ENCODE measurements at regions not wholly inside any gene's neighbourhood (a gene's known extent, or its start where the extent isn't known, plus 50 kb on each side); places are given as distances from the start of the nearest gene placed in this dataset.

DNA sequence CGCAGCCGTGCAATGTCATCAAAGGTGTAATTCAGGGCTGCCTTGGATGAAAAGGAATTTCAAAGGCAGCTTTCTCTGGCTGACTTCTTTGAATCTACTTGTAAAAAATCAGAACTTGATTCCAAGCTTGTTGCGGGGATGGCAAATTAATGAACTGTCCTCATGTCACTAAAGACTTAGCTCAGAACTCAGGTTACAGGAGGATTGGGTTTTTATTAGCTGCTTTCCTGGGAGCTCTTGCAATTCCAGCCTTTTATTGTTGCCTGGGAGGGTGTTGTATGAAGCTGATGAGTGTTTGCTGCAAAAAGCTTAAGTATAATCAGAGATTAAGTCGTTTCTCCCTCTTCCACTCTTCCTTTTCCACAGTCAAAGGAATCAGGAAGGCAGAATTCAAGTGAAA, 113.0 kb upstream of the CDH4 start:
- H4K5ac ChIP-seq (ENCODE audit: insufficient read length, low read depth, low read length): no peak overlapping the region
- H3K4me1 ChIP-seq (replicated peaks in 1 of 4; ENCODE audit: control insufficient read depth in 3 of 4, insufficient read depth in 4 of 4, low read length in 3 of 4): no peaks in the 10 kb centered on the region
- no peak overlapping the region for H3K9ac ChIP-seq (replicated peaks in 1 of 4; ENCODE audit: extremely low read depth in 1 of 4, low read depth in 3 of 4, low read length in 3 of 4)
- H2BK12ac ChIP-seq (ENCODE audit: low read depth, low read length): no peak overlapping the region
- H3K18ac ChIP-seq (ENCODE audit: extremely low read depth, low read length): no peak overlapping the region
- no peak overlapping the region for H3K27ac ChIP-seq (ENCODE audit: low read depth, low read length)
- H2AFZ ChIP-seq (ENCODE audit: low read length): no peak overlapping the region
- H2BK5ac ChIP-seq (ENCODE audit: low read depth, low read length): no peak overlapping the region
- no peak overlapping the region for H2BK20ac ChIP-seq (ENCODE audit: low read length)
- no peak overlapping the region for H3K4me2 ChIP-seq (ENCODE audit: insufficient read depth in 1 of 2, low read depth in 2 of 2, low read length in 2 of 2)
- H3K36me3 ChIP-seq (ENCODE audit: control insufficient read depth in 2 of 4, insufficient read depth in 4 of 4, low read length in 3 of 4): no peaks in the 10 kb centered on the region
- no peak overlapping the region for H3K56ac ChIP-seq (replicated peaks; ENCODE audit: insufficient read length, low read depth, low read length)
- no peak overlapping the region for H3K23ac ChIP-seq (ENCODE audit: insufficient read length)
- H3K23me2 ChIP-seq (ENCODE audit: low read depth, low read length): no peaks in the 10 kb centered on the region
- no peak overlapping the region for H3K14ac ChIP-seq (ENCODE audit: insufficient read length)
- peaks cover 0 to 16% (median 12%) of the 10 kb centered on the region in 4 experiments; a peak in 4 of 7 replicates for H3K27me3 ChIP-seq (replicated peaks in 1 of 4; ENCODE audit: control insufficient read depth in 3 of 4, extremely low read depth in 1 of 4, insufficient read depth in 3 of 4, low read length in 3 of 4)
- 85% methylated on average over 4 of the region's 4 CpGs; no CpG with 5 or more reads in 1 of the 2 experiments for WGBS, 2 experiments (ENCODE audit: extremely low coverage in 1 of 2, insufficient coverage in 1 of 2, insufficient read length in 1 of 2, insufficient replicate concordance in 2 of 2, low coverage in 1 of 2, low lambda C conversion rate in 2 of 2, missing lambda C conversion rate in 1 of 2)
- H2AK5ac ChIP-seq (ENCODE audit: low read depth, low read length): no peak overlapping the region
- DNase-seq (ENCODE audit: low read depth in 1 of 2, low spot score in 2 of 2) (no peak), FAIRE-seq (no peak)
- CTCF ChIA-PET (ENCODE audit: partially characterized antibody): interaction anchor here (0.6 to 1.5 kb wide), 6 partner anchors 15 to 1081 kb away, joined by 3 to 5 read pairs (median 3); no protein-coding TSS in a partner anchor
- H3K4me3 ChIP-seq (ENCODE audit: extremely low read depth in 1 of 4, insufficient read depth in 2 of 4, low read depth in 3 of 4, low read length in 4 of 4): no peak overlapping the region
- no peaks in the 10 kb centered on the region for H3K79me1 ChIP-seq (ENCODE audit: low read depth, low read length)
- H4K20me1 ChIP-seq (replicated peaks in 1 of 2; ENCODE audit: control insufficient read depth in 1 of 2, insufficient read depth in 2 of 2, low read length in 2 of 2): peaks cover 0 to 3% of the 10 kb centered on the region in 2 experiments
- no peaks in the 10 kb centered on the region for H3K79me2 ChIP-seq (ENCODE audit: control insufficient read depth in 1 of 2, insufficient read depth in 2 of 2, low read length in 2 of 2)
- no peaks in the 10 kb centered on the region for H3K9me3 ChIP-seq (ENCODE audit: insufficient read depth in 2 of 2, low read depth in 1 of 2, low read length in 1 of 2)
- no peak overlapping the region for H3K4ac ChIP-seq (replicated peaks; ENCODE audit: insufficient read length, low read depth, low read length)
- POLR2A ChIA-PET (ENCODE audit: partially characterized antibody): no interaction called here
- no peak overlapping the region for H2BK15ac ChIP-seq (ENCODE audit: low read length)
- no peak overlapping the region for H4K8ac ChIP-seq (ENCODE audit: extremely low read depth, insufficient read depth, low read length)
- H2BK120ac ChIP-seq (replicated peaks; ENCODE audit: low read depth, low read length): no peak overlapping the region
- TF ChIP-seq NRF1 (IDR thresholded peaks at IDR 0.05; ENCODE audit: low read depth, low read length): no peak
- TF ChIP-seq BRCA1 (IDR thresholded peaks at IDR 0.05; ENCODE audit: low read depth, low read length): no peak
- no peak for TF ChIP-seq TEAD4 (IDR thresholded peaks at IDR 0.05; ENCODE audit: low read depth, low read length)
- no peak for TF ChIP-seq RXRA (IDR thresholded peaks at IDR 0.05; ENCODE audit: insufficient read depth, low read depth, low read length)
- no peak for TF ChIP-seq POLR2AphosphoS5 (IDR thresholded peaks at IDR 0.05; ENCODE audit: low read depth, low read length)
- TF ChIP-seq SIRT6 (IDR thresholded peaks at IDR 0.05; ENCODE audit: low read length): no peak
- TF ChIP-seq CEBPB (IDR thresholded peaks at IDR 0.05; ENCODE audit: low read depth, low read length): no peak
- TF ChIP-seq ATF3 (IDR thresholded peaks at IDR 0.05; ENCODE audit: insufficient read depth, low read depth, low read length): no peak
- TF ChIP-seq GABPA (IDR thresholded peaks at IDR 0.05; ENCODE audit: borderline replicate concordance, insufficient read depth, low read length): no peak
- no peak for TF ChIP-seq POU5F1 (IDR thresholded peaks at IDR 0.05; ENCODE audit: low read depth, low read length)
- no peak for TF ChIP-seq BACH1 (IDR thresholded peaks at IDR 0.05; ENCODE audit: low read length)
- TF ChIP-seq ASH2L (IDR thresholded peaks at IDR 0.05; ENCODE audit: low read length): no peak
- TF ChIP-seq TCF12 (IDR thresholded peaks at IDR 0.05; ENCODE audit: low read depth, low read length): no peak
- TF ChIP-seq CHD2 (IDR thresholded peaks at IDR 0.05; ENCODE audit: low read length): no peak
- no peak for TF ChIP-seq SUZ12 (IDR thresholded peaks at IDR 0.05; ENCODE audit: low read length)
- TF ChIP-seq MAFK (IDR thresholded peaks at IDR 0.05; ENCODE audit: low read depth, low read length): no peak
- no peak for TF ChIP-seq TAF1 (IDR thresholded peaks at IDR 0.05; ENCODE audit: low read depth, low read length)
- no peak overlapping the region for H4K91ac ChIP-seq (replicated peaks; ENCODE audit: insufficient read length, low read length)

Measured in H1 (cell line).